Left ventricle myocardium superior (tissue), 1 donor: ENCODE measurements at regions not wholly inside any gene's neighbourhood (a gene's known extent, or its start where the extent isn't known, plus 50 kb on each side); places are given as distances from the start of the nearest gene placed in this dataset.

Experiments used
- ATAC-seq: fragments of 200-7000 bp; cut with Tn5 transposase; one replicate; pipeline ENCODE4 v1.9.1; 2020; ENCODE audit warnings: mild to moderate bottlenecking, moderate library complexity
- DNase-seq: peaks from one replicate; pipeline ENCODE4 v3.0.0-alpha.2; 2020
- intact Hi-C: fragments of 100-400 bp; cut with micrococcal nuclease; formaldehyde crosslinking; loops from one replicate; pipeline ENCODE4 v1.11.0; 2022
- donor health status: DM: no; HTN: yes; CAD: no; lungs with severe emphysema.

DNA sequence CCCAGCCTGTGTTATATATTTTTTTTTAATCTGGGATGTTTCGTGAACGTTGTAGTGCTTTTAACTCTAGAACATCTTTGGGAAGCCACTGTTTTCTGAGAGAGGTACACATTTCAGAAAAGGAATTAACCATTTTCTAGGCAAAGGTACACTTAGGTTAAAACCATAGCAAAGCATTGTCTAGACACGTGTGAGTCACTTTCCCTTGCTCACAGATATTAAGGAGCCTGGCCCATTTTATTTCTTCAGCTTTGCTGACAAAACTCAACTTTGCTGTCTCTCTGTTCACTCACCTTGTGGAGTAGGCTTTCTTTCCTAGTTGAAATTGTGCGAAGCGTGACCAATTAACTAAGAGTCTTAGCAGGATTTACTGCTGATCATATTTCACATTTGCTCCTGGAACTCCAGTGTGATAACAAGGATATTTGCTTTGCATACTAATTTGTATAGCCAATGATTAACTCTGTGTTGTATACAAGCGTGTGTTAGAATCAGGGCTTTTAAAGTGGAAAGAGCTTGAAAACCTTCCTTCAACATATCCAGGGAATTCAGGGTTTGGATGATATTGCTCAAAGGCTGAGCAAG is 215.0 kb upstream of the AGAP1 start:
- intact Hi-C loops: no loop called here
- no peak for DNase-seq
- no peak for ATAC-seq

DNA sequence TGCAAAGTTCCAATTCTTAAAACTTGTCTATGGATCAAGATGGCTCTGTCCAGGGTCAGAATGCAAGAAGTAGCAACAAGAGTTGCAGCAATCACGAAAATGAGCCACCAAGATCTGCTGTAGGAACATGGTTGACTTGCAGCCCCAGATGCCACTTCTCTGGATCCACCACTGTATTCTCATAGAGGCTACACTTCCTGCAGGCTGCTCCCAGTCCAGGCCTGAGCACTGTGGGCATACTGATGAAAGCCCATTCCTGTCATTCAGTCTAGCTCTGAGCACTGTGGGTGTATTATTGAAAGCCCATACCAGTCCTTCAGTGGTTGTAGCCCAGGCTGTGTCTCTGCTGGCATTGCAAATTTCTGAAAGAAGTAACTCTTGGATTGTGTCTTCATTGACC is 213.9 kb upstream of the AGAP1 start:
- DNase-seq: no peak
- intact Hi-C loops: no loop called here
- ATAC-seq: no peak

DNA sequence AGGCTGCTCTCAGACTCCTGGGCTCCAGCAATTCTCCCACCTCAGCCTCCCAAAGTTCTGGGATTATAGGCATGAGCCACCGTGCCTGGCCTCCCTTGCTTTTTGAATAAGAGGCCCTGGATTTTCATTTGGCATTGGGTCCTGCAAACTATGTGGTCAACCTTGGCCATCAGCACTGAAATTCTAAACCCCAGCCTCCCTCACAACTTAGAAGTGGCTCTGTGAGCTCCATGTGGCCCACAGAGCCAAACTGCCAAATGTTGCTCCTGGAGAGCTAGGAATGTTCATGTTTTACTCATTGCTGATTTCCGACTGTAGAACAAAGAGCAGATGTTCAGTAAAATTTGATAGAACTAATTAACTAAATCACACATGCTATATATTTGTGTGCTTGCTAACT is 210.6 kb upstream of the AGAP1 start:
- intact Hi-C loops: no loop called here
- no peak for DNase-seq
- ATAC-seq: no peak

DNA sequence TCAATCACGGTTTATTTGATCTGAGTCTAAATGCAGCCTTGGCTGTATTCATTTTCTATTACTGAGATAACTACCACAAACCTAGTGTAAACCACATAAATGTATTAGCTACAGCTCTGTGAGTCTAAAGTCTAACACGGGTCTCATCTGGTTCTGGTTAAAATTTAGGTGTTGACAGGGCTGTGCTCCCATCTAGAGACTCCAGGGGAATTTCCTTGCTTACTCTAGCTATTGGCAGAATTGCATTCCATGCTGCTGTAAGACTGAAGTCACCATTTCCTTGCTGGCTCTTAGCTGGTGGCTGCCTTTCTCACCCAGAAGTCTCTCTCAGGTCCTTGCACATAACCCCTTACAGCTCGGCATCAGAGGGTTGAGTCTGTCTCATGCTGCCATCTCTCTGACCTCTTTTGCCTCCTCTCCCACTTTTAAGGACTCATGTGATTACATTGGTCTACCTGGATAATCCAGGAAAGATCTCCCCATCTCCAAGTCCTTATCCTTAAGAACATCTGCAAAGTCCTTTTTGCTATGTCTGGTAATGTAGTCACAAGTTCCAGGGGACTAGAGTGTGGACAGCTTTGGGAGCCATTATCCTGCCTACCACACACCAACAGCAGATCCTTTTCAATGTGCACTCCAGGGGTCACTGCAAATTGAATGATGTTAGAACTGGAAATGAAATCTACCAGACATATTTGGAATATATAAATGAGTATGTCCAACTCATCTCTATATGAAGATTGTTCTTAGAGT is 207.0 kb upstream of the AGAP1 start:
- intact Hi-C loops: no loop called here
- no peak for DNase-seq
- ATAC-seq: peak; percentile 91

DNA sequence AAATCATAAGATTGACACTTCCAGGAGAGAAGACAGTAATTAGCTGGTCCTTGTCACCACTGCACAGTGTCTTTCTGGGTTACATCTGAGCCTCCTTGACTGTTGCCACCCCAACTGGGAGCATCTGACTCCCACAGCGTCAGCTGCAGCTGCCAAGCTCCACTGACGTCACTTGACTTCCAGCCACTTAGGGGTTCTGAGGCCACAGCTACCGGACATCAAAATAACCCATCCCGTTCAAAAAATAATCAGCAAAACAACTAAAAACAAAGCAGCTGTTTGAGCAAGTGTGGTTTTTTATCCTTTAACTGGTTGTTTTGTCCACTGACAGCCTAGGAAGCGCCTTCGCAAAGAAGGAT is 206.5 kb upstream of the AGAP1 start:
- ATAC-seq (peak; percentile 90), DNase-seq (peak; percentile 63)
- intact Hi-C loops: no loop called here

DNA sequence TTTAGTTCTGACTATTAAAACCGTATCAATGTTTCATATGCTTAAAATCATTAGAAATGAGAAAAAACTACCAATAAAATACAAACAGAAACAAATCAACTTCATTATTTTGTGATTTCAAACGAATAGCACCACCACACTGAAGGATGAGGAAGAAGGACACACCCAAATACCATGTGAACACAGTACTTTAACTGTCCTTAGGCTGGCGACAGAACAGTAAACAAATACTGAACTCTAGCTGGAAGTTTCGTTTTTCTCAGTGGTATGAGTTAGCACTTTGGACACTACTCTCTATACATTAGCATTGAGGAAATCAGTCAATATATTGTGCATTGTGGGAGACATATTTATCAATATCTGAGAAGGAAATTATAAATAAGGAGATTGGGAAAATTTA is 202.4 kb upstream of the AGAP1 start:
- DNase-seq: no peak
- no peak for ATAC-seq
- intact Hi-C loops: no loop called here

DNA sequence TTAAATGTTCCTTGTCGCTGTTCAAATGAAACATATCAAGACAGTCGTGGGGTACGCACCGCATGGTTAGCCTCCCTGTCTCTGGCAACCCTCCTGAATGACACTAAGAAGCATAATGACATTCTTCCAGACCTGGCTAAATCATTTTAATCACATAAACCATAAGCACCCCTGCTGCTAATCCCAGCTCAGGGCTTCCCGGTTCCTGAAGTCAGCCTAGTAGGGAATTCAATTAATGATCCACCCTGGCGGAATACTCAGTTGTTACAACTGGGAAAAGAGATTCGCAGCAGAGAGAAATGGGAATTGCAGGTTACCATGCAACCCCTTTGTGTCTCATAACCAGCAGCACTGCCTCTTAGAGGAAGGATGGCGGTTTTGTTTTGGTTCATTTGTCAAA is 200.8 kb upstream of the AGAP1 start:
- intact Hi-C loops: no loop called here
- DNase-seq (no peak), ATAC-seq (no peak)

DNA sequence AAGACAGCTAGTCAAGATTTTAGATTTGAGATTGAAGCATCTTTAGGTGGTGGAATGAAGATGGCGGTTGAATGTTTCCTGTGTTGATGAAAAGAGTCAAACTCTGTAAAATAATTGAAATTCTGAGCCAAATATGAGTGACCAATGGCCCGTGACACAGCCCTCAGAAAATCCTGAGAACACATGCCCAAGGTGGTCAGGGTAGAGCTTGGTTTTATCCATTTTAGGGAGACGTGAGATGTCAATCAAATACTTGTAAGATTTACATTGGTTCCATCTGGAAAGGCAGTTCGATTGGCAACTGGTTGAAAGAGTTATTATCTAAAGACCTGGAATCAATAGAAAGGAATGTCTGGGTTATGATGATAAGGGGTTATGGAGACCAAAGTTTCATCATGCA is 198.0 kb upstream of the AGAP1 start:
- no peak for DNase-seq
- no peak for ATAC-seq
- intact Hi-C loops: no loop called here

DNA sequence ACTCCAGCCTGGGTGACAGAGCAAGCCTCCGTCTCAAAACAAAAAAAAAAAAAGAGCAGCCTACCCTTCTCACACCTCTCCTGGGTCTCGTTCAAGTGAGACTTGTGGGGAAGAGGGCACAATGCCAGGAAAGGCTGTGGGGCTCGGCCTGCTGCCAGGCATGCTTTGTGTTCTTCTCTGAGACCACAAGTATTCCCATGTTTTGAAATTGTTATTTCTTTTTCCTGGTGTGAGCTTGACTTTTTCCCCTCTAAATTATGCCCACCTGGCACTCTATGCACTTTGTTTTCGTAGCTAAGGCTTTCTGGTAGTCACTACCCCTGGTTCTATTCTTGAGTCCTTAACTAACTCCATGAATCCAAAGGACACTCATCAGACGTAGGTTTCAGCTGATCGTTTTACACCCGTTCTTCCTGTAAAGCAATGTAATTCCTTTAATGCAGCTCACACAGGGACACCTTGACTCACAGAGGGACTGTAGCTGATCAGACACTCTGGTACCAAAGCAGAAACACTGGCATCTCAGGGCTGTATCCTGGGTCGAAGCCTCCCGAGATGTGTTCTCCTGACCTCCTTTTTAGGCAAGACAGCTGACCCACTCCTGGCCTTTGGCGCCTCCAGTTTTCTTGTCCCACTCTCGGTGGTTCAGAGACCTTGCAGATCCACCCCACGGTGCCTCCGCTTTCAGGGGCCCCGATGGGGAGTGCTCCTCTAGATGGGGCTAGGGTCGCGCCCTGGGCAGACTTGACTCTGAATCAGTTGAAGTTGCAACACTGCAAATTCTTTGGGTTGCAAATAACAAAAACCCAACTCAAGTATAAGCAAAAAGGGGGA is 193.3 kb upstream of the AGAP1 start:
- DNase-seq (peak; percentile 51), ATAC-seq (peak; percentile 36)
- intact Hi-C loops: no loop called here

DNA sequence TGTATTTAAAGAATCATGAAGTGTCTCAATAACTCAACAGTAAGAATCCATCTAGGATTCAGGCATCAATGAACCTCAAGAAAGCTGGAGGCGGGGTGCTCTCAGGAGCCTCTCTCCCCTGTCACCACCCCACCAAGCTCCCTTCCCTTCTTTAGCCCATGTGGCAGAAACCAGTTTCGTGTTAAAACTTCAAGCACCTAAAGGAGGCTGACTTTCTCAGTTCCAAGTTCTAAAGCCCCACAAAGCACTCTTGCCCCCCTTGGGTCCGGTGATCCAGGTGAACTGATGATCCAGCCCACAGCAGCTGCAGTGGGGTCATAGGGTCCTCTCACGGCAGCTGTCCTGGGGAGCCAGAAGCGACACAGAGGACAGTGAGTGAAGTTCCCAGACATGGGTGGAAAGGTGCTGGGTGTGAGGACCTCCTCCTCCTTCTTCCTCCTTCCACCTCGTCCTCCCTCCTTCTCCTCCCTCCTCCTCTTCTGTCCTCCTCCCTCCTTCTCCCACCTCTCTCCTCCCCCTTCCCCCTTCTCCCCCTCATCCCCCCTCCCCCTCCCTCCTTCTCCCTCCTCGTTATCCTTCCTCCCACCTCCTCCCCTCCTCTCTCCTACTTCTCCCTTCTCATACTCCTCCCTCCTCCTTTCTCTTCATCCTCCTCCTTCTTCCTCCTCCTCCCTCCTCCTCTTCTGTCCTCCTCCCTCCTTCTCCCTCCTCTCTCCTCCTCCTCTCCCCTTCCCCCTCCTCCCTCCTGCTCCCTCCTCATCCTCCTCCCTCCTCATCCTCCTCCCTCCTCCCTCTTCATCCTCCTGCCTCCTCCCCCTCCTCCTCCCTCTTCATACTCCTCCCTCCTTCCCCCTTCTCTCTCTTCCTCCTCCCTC is 192.4 kb upstream of the AGAP1 start:
- no peak for DNase-seq
- ATAC-seq: no peak
- intact Hi-C loops: no loop called here

DNA sequence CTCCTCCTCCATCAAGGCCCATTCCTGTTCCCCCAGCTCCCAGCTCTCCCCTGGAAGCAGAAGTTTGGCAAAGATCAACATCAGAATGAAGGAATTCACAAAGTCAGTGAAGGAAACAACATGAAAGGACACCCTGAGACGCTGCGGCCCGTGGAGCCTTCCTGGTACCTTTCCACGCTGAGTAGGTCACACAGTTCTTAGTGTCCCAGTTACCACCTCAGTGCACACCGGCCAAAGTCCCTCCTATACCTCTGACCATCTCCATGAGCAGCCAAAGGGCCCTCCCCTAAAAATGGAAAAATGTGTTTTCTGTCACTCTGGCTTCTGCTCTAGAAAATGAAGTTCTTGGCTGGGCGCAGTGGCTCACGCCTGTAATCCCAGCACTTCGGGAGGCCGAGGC is 191.6 kb upstream of the AGAP1 start:
- DNase-seq (no peak), ATAC-seq (no peak)
- intact Hi-C loops: no loop called here

DNA sequence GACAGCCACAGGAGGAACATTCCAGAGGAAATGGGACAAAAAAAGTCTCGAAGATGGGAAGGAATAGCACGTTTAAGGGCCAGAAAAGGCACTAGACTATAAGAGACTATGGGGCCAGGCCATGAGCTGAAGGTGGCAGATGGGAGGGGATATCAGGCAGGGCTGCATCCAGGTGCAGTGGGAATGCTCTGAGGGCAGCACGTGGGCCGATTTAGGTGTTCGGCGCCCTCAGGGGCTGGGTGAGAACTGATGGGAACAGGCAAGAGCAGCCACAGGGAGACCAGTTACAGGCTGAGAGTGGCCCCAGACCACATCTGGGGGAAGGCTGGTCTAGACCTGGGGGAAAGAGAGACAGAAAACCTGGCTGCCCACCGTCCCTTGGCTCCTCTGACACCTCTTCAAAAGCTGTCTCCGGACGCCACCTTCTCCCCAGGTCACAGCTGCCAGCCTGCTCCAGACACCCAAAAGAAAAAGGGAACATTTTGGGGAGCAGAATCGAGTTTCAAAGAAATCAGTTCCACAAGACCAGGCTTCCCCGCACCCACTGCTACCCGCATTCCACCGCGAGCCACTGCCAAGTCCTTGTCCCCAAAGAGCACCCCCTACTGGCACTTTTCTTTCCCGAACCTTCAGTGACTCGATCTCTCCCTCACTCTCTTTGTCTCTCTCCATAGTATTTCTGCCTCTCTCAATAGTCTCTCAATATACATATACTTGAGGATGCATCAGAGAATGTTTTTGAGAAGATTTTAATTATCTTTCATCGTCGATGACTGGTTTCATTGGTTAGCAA is 190.1 kb upstream of the AGAP1 start:
- ATAC-seq (no peak), DNase-seq (no peak)
- intact Hi-C loops: no loop called here

DNA sequence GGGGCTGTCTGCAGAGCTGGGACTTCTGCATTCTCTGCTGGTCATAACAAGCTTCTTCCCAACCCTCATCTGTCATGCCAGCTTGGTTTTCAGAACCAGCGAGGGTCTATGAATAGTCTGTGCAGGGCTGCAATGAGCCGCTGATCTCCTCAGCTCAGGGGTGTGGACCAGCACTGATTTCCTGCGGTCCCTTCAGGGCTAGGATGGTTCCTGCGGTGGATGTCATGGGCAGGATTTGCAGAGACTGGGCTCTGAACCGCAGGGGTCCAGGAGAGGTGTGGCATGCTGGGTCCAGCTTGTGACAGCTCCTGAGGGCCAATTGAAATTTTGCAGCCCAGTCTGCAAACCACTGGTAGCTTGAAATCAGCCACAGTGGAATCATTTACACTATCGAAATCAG is 188.2 kb upstream of the AGAP1 start:
- DNase-seq: no peak
- intact Hi-C loops: no loop called here
- no peak for ATAC-seq

DNA sequence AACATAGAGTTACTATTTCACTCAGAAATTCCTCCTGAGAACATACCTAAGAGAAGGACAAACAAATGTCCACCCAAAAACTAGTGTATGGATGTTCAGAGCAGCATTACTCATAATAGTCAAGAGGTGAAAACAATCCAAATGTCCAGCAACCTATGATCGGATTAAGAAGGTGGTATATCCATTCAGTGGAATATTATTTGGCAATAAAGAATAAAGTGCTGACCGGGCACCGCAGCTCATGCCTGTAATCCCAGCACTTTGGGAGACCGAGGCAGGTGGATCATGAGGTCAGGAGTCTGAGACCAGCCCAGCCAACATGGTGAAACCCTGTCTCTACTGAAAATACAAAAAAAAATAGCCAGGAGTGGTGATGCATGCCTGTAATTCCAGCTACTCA is 182.8 kb upstream of the AGAP1 start:
- DNase-seq (no peak), ATAC-seq (no peak)
- intact Hi-C loops: no loop called here

DNA sequence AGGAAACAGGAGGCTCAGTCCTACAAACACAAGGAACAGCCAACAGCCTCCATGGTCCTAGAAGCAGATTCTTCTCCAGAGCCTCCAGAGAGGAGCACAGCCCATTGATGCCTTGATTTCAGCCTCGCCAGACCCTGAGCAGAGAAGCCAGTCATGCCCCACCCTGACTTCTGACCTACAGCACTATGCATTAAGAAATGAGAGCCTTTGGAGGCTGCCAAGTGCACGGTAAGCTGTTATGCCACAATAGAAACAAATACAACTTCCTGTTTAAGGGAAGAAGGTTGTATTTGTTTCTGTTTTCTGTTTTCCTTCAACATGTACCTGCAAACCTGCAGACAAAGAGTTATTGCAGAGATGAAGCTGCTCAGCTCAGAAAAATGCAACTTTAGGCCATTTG is 181.3 kb upstream of the AGAP1 start:
- intact Hi-C loops: no loop called here
- DNase-seq (no peak), ATAC-seq (no peak)

DNA sequence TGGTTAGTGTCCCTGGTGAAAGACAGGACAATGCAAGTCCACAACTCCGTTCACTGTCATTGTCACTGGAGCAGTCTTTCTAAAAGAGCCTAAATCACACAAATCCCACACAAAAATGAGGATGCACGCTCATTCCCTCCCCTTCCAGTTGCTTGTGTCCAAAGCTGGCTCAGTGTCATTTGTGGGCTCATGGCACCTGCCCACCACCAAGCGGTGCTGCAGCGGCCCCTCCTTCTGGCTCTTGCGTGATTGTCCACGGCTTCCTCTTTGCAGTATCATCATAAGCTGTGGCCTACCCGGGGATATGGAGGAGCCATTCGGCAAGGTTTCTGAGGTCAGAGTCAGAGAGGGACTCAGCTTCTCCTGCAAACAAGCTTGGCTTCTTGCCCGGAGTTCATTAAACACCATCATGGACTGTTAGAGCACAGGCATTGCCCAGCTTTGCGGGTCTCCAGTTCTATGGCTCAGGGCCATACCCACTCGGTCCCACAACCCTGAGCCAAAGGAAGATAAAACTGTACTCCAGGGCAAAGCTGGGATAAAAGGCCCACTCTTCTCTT is 179.4 kb upstream of the AGAP1 start:
- DNase-seq (no peak), ATAC-seq (no peak)
- intact Hi-C loops: no loop called here

DNA sequence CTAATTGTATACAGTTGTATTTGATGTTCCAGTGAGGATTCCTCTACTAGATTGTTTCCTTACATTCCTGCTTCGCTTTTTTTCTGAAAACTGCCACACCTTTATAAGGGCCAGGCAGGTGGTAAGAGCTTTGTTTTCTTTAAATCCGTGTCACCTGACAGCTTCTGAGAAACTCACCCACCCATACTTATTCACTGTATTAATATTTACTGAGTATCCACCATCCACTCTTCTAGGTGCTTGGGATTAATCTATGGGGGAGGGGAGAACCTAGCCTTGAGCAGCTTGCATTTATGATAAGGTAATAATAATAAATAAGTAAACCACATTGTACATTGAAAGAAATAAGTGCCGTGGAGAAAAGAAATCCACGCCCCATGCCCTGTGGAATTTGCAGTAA is 174.7 kb upstream of the AGAP1 start:
- intact Hi-C loops: no loop called here
- DNase-seq: no peak
- ATAC-seq: no peak

DNA sequence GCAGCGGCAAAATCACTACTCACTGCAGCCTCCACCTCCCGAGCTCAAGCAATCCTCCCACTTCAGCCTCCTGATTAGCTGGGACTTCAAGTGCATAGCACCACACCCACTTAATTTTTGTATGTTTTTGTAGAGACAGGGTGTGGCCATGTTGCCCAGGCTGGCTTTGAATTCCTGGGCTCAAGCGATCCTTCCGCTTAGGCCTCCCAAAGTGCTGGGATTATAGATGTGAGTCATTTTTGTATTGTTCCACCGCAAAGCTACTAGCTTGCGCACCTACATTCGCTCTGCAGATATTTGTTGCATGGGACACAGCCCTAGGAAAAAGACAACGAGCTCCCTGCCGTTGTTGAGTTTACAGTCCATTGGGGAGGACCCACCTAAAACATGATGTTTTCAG is 173.5 kb upstream of the AGAP1 start:
- no peak for DNase-seq
- intact Hi-C loops: no loop called here
- ATAC-seq: no peak

DNA sequence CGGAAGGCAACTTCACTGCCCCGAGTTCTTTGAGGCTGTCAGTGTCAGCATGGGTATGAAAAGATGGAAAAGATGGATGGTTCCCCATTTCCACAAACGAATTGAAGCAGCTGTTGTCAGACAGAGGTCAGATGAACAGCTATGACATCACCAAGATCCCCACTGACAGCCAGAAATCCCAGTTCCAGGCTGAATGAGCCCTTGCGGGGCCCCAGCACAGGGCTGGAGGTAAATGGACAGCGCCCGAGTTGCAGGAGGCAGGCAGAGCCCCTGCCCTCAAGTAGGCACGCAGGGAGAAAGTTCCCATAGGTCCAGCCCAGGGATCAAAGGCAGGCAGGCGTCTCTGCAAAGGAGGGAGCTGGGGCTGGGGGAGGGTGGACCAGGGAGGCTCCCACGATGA is 169.5 kb upstream of the AGAP1 start:
- ATAC-seq (no peak), DNase-seq (no peak)
- intact Hi-C loops: no loop called here
